HL-60 (cell line): ENCODE measurements at regions not wholly inside any gene's neighbourhood (a gene's known extent, or its start where the extent isn't known, plus 50 kb on each side); places are given as distances from the start of the nearest gene placed in this dataset.

Source experiments
- GABPA ChIP-seq: IDR thresholded peaks from 2 replicates; pipeline ENCODE4 v1.6.1; 2012; ENCODE audit warnings: low read depth
- POLR2AphosphoS5 ChIP-seq: IDR thresholded peaks from 2 replicates; pipeline ENCODE4 v1.6.1; 2012; ENCODE audit warnings: low read depth
- SPI1 ChIP-seq: IDR thresholded peaks from 2 replicates; pipeline ENCODE4 v1.6.1; 2012; ENCODE audit warnings: low read depth, mild to moderate bottlenecking, borderline replicate concordance
- TF ChIP-seq, protein P1 (sequence below): IDR thresholded peaks from one replicate; pipeline ENCODE4 v1.5.1; 2011; ENCODE audit warnings: low read length, control low read depth, inconsistent platforms; ENCODE audit not compliant: insufficient read depth
- TF ChIP-seq, protein P2 (sequence below): IDR thresholded peaks from 2 replicates; pipeline ENCODE4 v1.6.1; 2012; ENCODE audit warnings: low read depth; ENCODE audit not compliant: insufficient replicate concordance

DNA sequence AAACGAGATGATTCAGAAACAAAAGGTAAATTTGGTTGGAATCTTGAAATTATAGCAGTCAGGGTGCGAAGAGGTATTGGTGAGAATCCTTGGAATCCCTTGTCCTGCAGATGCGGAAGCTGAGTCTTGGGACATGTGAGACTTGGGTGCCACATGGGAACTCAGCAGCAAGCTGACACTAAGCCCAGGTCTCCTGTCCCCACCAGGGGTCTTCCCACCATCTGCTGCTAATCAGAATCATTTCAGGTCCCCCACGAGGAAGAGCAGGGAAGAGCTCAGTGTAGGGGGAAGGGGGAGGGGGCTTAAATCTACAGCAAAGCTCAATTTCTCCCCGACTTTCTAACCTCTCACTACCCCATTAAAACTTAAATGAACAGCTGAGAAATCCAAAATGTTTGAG, 126.1 kb upstream of the BMPER start:
- TF ChIP-seq, protein P1, sequence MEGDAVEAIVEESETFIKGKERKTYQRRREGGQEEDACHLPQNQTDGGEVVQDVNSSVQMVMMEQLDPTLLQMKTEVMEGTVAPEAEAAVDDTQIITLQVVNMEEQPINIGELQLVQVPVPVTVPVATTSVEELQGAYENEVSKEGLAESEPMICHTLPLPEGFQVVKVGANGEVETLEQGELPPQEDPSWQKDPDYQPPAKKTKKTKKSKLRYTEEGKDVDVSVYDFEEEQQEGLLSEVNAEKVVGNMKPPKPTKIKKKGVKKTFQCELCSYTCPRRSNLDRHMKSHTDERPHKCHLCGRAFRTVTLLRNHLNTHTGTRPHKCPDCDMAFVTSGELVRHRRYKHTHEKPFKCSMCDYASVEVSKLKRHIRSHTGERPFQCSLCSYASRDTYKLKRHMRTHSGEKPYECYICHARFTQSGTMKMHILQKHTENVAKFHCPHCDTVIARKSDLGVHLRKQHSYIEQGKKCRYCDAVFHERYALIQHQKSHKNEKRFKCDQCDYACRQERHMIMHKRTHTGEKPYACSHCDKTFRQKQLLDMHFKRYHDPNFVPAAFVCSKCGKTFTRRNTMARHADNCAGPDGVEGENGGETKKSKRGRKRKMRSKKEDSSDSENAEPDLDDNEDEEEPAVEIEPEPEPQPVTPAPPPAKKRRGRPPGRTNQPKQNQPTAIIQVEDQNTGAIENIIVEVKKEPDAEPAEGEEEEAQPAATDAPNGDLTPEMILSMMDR, result no peak
- TF ChIP-seq POLR2AphosphoS5 (no peak), GABPA (no peak), SPI1 (no peak)
- TF ChIP-seq, protein P2, sequence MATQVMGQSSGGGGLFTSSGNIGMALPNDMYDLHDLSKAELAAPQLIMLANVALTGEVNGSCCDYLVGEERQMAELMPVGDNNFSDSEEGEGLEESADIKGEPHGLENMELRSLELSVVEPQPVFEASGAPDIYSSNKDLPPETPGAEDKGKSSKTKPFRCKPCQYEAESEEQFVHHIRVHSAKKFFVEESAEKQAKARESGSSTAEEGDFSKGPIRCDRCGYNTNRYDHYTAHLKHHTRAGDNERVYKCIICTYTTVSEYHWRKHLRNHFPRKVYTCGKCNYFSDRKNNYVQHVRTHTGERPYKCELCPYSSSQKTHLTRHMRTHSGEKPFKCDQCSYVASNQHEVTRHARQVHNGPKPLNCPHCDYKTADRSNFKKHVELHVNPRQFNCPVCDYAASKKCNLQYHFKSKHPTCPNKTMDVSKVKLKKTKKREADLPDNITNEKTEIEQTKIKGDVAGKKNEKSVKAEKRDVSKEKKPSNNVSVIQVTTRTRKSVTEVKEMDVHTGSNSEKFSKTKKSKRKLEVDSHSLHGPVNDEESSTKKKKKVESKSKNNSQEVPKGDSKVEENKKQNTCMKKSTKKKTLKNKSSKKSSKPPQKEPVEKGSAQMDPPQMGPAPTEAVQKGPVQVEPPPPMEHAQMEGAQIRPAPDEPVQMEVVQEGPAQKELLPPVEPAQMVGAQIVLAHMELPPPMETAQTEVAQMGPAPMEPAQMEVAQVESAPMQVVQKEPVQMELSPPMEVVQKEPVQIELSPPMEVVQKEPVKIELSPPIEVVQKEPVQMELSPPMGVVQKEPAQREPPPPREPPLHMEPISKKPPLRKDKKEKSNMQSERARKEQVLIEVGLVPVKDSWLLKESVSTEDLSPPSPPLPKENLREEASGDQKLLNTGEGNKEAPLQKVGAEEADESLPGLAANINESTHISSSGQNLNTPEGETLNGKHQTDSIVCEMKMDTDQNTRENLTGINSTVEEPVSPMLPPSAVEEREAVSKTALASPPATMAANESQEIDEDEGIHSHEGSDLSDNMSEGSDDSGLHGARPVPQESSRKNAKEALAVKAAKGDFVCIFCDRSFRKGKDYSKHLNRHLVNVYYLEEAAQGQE, result no peak
